T-helper 1 cell treated with Interleukin-12 subunit alpha and Interleukin-12 subunit beta and Interleukin-4 antibody, amounts not matched to agents 30 μg/mL and 1 μg/mL, for 36 hours (primary cell): ENCODE measurements at regions not wholly inside any gene's neighbourhood (a gene's known extent, or its start where the extent isn't known, plus 50 kb on each side); places are given as distances from the start of the nearest gene placed in this dataset.

Experiments
- H3K27ac Mint-ChIP-seq: one replicate; pipeline ENCODE4 v1.8.0; 2021; ENCODE audit warnings: mild to moderate bottlenecking, mixed read lengths
- H3K27me3 Mint-ChIP-seq: one replicate; pipeline ENCODE4 v1.8.0; 2021; ENCODE audit warnings: low read depth, mixed read lengths
- H3K36me3 Mint-ChIP-seq: one replicate; pipeline ENCODE4 v1.8.0; 2021; ENCODE audit warnings: low read depth, mixed read lengths
- H3K4me1 Mint-ChIP-seq: one replicate; pipeline ENCODE4 v1.8.0; 2021; ENCODE audit warnings: low read depth, mixed read lengths
- H3K4me3 Mint-ChIP-seq: one replicate; pipeline ENCODE4 v1.8.0; 2021; ENCODE audit warnings: mild to moderate bottlenecking, moderate library complexity, mixed read lengths
- H3K9me3 Mint-ChIP-seq: one replicate; pipeline ENCODE4 v1.8.0; 2021; ENCODE audit warnings: mixed read lengths

DNA sequence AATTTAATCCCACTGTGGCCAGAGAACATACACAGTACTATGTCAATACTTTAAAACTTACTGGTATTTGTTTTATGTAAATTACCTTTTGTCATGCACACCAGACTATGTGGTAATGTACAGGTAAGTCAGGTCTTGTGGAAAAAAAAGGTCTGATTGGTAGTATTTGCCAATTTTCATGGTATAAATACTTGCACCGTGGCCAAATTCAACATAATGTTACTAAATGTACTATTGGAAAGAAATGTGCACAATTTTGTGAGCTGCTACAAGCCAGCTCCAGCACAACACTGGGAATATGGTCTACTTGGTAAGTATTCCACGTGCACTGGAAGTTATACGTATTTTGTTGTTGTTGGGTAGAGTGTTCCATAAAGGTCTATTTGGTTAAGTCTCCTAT lies 392.5 kb downstream of the RPS24 start:
- H3K27ac Mint-ChIP-seq = no peak overlapping the region
- no peak overlapping the region for H3K4me3 Mint-ChIP-seq
- H3K27me3 Mint-ChIP-seq = peaks cover 27% of the 10 kb centered on the region
- no peaks in the 10 kb centered on the region for H3K36me3 Mint-ChIP-seq
- H3K4me1 Mint-ChIP-seq = no peaks in the 10 kb centered on the region
- no peaks in the 10 kb centered on the region for H3K9me3 Mint-ChIP-seq

GRCh38 chr10:78427497-78428031 lies 393.9 kb downstream of the RPS24 start:
- Mint-ChIP-seq H3K9me3 (no peaks in the 10 kb centered on the region), H3K4me1 (no peaks in the 10 kb centered on the region), H3K27ac (no peak overlapping the region), H3K36me3 (no peaks in the 10 kb centered on the region), H3K4me3 (no peak overlapping the region), H3K27me3 (peaks cover 27% of the 10 kb centered on the region)

GRCh38 chr10:78428579-78428978 lies 394.9 kb downstream of the RPS24 start:
- Mint-ChIP-seq H3K4me3 (no peak overlapping the region), H3K9me3 (no peaks in the 10 kb centered on the region), H3K36me3 (no peaks in the 10 kb centered on the region)

DNA sequence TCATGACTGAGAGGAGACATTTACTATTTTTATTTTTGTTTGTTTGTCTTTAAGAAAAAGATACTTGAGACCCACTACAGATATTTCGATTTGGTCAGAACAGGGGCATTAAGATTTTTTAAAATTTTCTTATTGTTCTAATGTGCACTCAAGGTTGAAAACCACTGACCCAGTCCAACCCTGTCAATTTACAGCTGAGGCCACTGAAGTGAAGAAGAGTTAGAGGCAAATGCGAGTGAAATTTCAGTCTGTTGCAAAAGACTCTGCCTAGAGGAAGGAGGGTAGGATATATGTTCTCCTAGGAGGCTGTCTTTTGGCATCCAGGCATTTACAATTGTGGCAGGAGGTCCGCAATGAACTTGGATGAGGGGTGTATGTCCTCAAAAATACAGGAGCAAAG lies 396.3 kb downstream of the RPS24 start:
- Mint-ChIP-seq H3K9me3 (no peaks in the 10 kb centered on the region), H3K36me3 (no peaks in the 10 kb centered on the region), H3K27ac (no peak overlapping the region), H3K27me3 (peaks cover 27% of the 10 kb centered on the region), H3K4me1 (no peaks in the 10 kb centered on the region), H3K4me3 (no peak overlapping the region)

More at GRCh38 chr10:78428579-78428978, 394.9 kb downstream of the RPS24 start:
- Mint-ChIP-seq H3K4me1 (no peaks in the 10 kb centered on the region), H3K27me3 (peaks cover 27% of the 10 kb centered on the region), H3K27ac (no peak overlapping the region)

DNA sequence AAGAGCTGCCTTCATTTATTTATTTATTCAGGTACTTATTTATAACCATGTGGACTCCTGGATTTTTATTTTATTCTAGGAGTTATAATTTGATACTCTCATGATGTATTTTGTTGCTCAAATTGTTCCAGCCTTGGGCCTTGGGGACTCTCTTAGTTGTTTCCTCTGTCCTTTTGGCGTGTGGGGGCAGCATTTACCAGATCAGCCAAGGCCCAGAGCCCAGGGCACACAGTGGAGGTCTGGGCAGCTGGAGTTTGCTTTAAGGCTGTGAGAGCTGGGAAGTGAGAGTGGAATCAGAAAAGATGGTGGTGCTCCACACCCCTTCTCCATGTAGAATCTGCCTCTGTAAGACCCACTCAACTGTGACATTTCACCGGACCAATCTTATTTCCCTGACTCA lies 398.9 kb downstream of the RPS24 start:
- peaks cover 20% of the 10 kb centered on the region for H3K27me3 Mint-ChIP-seq
- H3K4me3 Mint-ChIP-seq = no peak overlapping the region
- H3K9me3 Mint-ChIP-seq = no peaks in the 10 kb centered on the region
- H3K4me1 Mint-ChIP-seq = no peaks in the 10 kb centered on the region
- no peaks in the 10 kb centered on the region for H3K36me3 Mint-ChIP-seq
- H3K27ac Mint-ChIP-seq = no peak overlapping the region

DNA sequence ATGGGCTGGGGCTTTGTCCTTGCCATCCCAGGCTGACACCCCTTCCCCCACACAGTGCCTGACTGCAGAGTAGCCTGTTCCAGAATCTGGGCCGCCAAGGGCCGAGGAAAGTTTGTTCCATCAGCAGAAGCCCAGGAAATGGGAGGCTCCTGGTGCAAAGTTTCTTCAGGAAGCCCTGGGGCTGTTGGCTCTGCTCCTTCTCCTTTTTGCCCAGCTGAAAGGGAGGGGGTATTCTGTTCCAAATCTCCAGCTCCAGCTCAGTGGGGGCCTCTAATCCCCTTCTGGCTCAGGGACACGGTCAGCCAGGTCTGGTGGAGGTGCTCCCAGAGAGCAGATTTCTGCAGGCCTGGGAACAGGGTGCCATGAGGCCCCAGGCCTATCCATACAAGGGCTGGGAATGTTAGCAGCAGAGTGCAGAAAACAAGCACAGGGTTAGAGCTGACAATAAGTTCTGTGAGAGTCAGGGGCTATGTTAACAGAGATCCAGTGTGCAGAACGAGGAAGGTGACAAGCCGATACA lies 399.5 kb downstream of the RPS24 start:
- Mint-ChIP-seq H3K4me3 (no peak overlapping the region), H3K27me3 (peaks cover 20% of the 10 kb centered on the region), H3K9me3 (no peaks in the 10 kb centered on the region), H3K4me1 (no peaks in the 10 kb centered on the region), H3K27ac (no peak overlapping the region), H3K36me3 (no peaks in the 10 kb centered on the region)

GRCh38 chr10:78433766-78434535 lies 400.3 kb downstream of the RPS24 start:
- Mint-ChIP-seq H3K4me1 (no peaks in the 10 kb centered on the region), H3K4me3 (no peak overlapping the region), H3K27ac (no peak overlapping the region), H3K9me3 (no peaks in the 10 kb centered on the region), H3K27me3 (peaks cover 15% of the 10 kb centered on the region), H3K36me3 (no peaks in the 10 kb centered on the region)

DNA sequence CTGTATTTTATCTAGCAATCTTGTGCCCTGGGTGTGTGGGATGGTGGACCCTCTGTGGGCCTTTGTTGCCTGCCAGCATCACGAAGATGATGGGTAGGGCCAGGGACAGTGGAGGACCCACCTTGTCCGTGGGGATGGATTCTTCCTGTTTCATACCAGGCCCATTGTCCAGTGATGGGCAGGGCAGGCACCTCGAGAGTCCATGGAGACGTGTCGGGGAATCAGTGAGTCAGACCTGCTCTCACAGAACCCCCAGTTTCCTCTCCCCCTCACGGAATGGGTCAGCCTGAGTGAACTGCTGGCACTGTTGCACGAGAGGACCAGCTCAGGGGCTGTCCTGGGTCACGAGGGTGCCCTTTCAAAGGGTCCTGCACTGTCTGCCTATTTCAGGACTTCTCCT lies 401.2 kb downstream of the RPS24 start:
- Mint-ChIP-seq H3K27me3 (peaks cover 6% of the 10 kb centered on the region), H3K9me3 (no peaks in the 10 kb centered on the region), H3K36me3 (no peaks in the 10 kb centered on the region), H3K4me1 (no peaks in the 10 kb centered on the region), H3K4me3 (no peak overlapping the region), H3K27ac (no peak overlapping the region)

GRCh38 chr10:78435484-78436221 lies 402.0 kb downstream of the RPS24 start:
- no peaks in the 10 kb centered on the region for H3K36me3 Mint-ChIP-seq
- H3K4me3 Mint-ChIP-seq = no peak overlapping the region
- no peak overlapping the region for H3K27ac Mint-ChIP-seq
- H3K4me1 Mint-ChIP-seq = no peaks in the 10 kb centered on the region
- peaks cover 2% of the 10 kb centered on the region for H3K27me3 Mint-ChIP-seq
- no peaks in the 10 kb centered on the region for H3K9me3 Mint-ChIP-seq

- Mint-ChIP-seq H3K27ac (no peak overlapping the region), H3K9me3 (no peaks in the 10 kb centered on the region), H3K4me3 (no peak overlapping the region), H3K36me3 (no peaks in the 10 kb centered on the region), H3K4me1 (no peaks in the 10 kb centered on the region), H3K27me3 (no peaks in the 10 kb centered on the region)
Measured at GRCh38 chr10:78436222-78436573, 402.5 kb downstream of the RPS24 start.

- Mint-ChIP-seq H3K36me3 (no peaks in the 10 kb centered on the region), H3K4me1 (no peaks in the 10 kb centered on the region), H3K27ac (peak overlapping the region; percentile 5), H3K27me3 (no peaks in the 10 kb centered on the region), H3K9me3 (no peaks in the 10 kb centered on the region), H3K4me3 (no peak overlapping the region)
Measured at GRCh38 chr10:78436706-78437406, 403.2 kb downstream of the RPS24 start.

GRCh38 chr10:78437407-78437768 lies 403.7 kb downstream of the RPS24 start:
- H3K9me3 Mint-ChIP-seq = no peaks in the 10 kb centered on the region
- H3K4me1 Mint-ChIP-seq = no peaks in the 10 kb centered on the region
- H3K27ac Mint-ChIP-seq = no peak overlapping the region
- no peaks in the 10 kb centered on the region for H3K36me3 Mint-ChIP-seq
- H3K27me3 Mint-ChIP-seq = no peaks in the 10 kb centered on the region
- no peak overlapping the region for H3K4me3 Mint-ChIP-seq

GRCh38 chr10:78437998-78438906 lies 404.6 kb downstream of the RPS24 start:
- H3K4me3 Mint-ChIP-seq = no peak overlapping the region
- no peaks in the 10 kb centered on the region for H3K9me3 Mint-ChIP-seq
- no peaks in the 10 kb centered on the region for H3K4me1 Mint-ChIP-seq
- H3K27me3 Mint-ChIP-seq = no peaks in the 10 kb centered on the region
- no peak overlapping the region for H3K27ac Mint-ChIP-seq
- H3K36me3 Mint-ChIP-seq = no peaks in the 10 kb centered on the region
